ENCODE measurements at regions not wholly inside any gene's neighbourhood (a gene's known extent, or its start where the extent isn't known, plus 50 kb on each side); places are given as distances from the start of the nearest gene placed in this dataset.

DNA sequence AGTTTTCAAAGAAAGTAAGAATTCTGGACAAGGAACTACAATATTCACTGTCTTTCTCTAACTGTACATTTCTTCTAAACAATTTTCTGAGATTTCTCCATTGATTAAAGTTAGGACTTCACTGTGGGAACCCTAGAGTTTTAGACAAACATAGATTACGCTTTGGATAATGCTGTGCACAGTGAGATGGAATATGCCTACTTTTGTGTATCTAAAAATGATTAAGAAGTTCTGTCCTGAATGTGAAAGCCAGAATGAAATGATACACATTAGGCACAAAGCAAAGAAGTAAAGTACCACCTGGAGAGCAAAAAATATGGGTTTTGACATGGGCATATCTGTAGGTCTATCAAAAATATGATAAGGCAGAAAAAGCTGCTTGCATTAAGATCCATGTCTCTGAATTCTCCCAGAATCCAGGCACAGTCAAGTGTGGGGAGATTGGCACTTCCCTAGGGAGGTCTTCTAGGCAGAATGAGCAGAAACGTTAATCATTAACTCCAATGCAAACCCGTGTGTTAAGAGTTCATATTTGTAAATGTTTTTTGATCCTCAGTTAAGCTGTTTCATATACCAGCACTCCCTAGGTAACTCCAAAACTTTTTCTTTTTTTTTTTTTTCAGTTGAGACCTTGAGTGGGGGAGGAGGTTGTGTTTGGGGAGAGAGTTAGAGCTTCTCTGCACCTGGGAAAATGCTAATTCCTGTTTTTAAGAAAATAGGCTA, 467.1 kb downstream of the LMO4 start:
- TF ChIP-seq POLR2AphosphoS5 (IDR thresholded peaks at IDR 0.05; ENCODE audit: low read depth, low read length) (no peak), POLR2A (IDR thresholded peaks at IDR 0.05; ENCODE audit: low read depth, low read length) (no peak)
